ENCODE measurements at regions not wholly inside any gene's neighbourhood (a gene's known extent, or its start where the extent isn't known, plus 50 kb on each side); places are given as distances from the start of the nearest gene placed in this dataset.
"Not testable (repeated sequence)": the region's sequence is repeated elsewhere in the genome, so short reads cannot be mapped to it uniquely, and the experiment has no call there.

DNA sequence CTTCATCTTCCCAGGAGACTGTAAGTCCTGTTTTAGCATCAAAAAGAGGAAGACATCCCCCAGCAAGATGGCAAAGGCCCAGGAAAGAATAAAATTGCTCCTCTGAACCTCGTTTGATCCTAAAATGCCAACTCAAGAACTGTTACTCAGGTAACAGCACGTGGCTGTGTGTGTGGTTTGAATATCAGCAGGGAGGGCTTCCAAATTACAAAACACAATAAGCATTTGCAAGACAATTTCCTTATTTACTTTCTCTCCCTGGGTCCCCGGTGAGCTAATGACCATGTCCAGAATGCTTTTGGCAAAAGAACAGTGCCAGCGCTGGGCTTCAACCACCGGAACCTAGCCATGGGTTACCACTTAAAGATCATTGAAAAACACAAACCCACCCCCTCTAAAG, 163.6 kb downstream of the C1D start:
- no peaks in the 10 kb centered on the region for H3K27me3 ChIP-seq (ENCODE audit: control insufficient read depth, insufficient read depth, low read length)
- intact Hi-C loops (cut with micrococcal nuclease), result no loop called here
- no peaks in the 10 kb centered on the region for H3K9me3 ChIP-seq (ENCODE audit: control insufficient read depth, insufficient read depth, low read length)
- WGBS (ENCODE audit: insufficient coverage), result 73% methylated on average over 4 of the region's 5 CpGs
- DNase-seq, result no peak
- no peak overlapping the region for H3K4me3 ChIP-seq (ENCODE audit: low read length)
- peaks cover 13 to 15% of the 10 kb centered on the region in 2 donors for H3K4me1 Mint-ChIP-seq
- peaks cover 5 to 7% of the 10 kb centered on the region in 2 donors for H3K27me3 Mint-ChIP-seq (ENCODE audit: low read depth in 2 of 2)
- H3K4me3 Mint-ChIP-seq, result no peak overlapping the region
- no peaks in the 10 kb centered on the region for H3K9me3 Mint-ChIP-seq
- no peaks in the 10 kb centered on the region for H3K36me3 ChIP-seq (ENCODE audit: control insufficient read depth, insufficient read depth, low read length)
- no peaks in the 10 kb centered on the region for H3K36me3 Mint-ChIP-seq
- TF ChIP-seq, protein P1, sequence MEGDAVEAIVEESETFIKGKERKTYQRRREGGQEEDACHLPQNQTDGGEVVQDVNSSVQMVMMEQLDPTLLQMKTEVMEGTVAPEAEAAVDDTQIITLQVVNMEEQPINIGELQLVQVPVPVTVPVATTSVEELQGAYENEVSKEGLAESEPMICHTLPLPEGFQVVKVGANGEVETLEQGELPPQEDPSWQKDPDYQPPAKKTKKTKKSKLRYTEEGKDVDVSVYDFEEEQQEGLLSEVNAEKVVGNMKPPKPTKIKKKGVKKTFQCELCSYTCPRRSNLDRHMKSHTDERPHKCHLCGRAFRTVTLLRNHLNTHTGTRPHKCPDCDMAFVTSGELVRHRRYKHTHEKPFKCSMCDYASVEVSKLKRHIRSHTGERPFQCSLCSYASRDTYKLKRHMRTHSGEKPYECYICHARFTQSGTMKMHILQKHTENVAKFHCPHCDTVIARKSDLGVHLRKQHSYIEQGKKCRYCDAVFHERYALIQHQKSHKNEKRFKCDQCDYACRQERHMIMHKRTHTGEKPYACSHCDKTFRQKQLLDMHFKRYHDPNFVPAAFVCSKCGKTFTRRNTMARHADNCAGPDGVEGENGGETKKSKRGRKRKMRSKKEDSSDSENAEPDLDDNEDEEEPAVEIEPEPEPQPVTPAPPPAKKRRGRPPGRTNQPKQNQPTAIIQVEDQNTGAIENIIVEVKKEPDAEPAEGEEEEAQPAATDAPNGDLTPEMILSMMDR (IDR thresholded peaks at IDR 0.05), result no peak
- no peak overlapping the region for H3K27ac ChIP-seq (ENCODE audit: low read length)
- H3K27ac Mint-ChIP-seq, result no peak overlapping the region
- peaks cover 4% of the 10 kb centered on the region for H3K4me1 ChIP-seq (ENCODE audit: control insufficient read depth, insufficient read depth, low read length)
- ATAC-seq, result no peak

DNA sequence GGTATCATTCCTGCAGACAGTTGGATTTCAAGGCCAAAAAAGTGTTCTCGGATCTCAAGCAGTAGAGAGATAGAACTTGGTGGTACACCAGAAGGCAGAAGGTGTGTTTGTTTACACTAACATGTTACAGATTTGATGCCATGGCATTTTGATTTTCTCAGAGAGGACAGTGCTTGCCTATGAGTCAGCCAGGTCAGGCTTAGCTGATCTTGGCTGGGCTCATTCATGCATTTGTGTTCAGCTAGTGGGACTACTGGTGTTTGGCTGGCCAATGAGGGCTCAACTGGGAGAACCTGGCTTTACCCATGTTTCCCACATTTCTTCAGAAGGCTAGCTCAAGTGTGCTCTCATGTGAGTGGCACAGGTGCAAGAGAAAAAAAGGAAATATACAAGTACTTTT, 162.0 kb downstream of the C1D start:
- Histone ChIP-seq H3K27me3 (ENCODE audit: control insufficient read depth, insufficient read depth, low read length) (no peaks in the 10 kb centered on the region), H3K9me3 (ENCODE audit: control insufficient read depth, insufficient read depth, low read length) (no peaks in the 10 kb centered on the region), H3K36me3 (ENCODE audit: control insufficient read depth, insufficient read depth, low read length) (no peaks in the 10 kb centered on the region), H3K27ac (ENCODE audit: low read length) (no peak overlapping the region), H3K4me1 (ENCODE audit: control insufficient read depth, insufficient read depth, low read length) (peaks cover 4% of the 10 kb centered on the region), H3K4me3 (ENCODE audit: low read length) (no peak overlapping the region)
- Mint-ChIP-seq H3K27me3 (ENCODE audit: low read depth in 2 of 2) (peaks cover 6 to 7% of the 10 kb centered on the region in 2 donors), H3K4me3 (no peak overlapping the region), H3K27ac (no peak overlapping the region), H3K4me1 (peaks cover 11 to 12% of the 10 kb centered on the region in 2 donors), H3K9me3 (no peaks in the 10 kb centered on the region), H3K36me3 (no peaks in the 10 kb centered on the region)
- no peak for ATAC-seq
- intact Hi-C loops (cut with micrococcal nuclease), result no loop called here
- 89% methylated on average over 1 of the region's 1 CpG for WGBS (ENCODE audit: insufficient coverage)
- no peak for DNase-seq
- TF ChIP-seq, protein P1 (IDR thresholded peaks at IDR 0.05), result no peak

DNA sequence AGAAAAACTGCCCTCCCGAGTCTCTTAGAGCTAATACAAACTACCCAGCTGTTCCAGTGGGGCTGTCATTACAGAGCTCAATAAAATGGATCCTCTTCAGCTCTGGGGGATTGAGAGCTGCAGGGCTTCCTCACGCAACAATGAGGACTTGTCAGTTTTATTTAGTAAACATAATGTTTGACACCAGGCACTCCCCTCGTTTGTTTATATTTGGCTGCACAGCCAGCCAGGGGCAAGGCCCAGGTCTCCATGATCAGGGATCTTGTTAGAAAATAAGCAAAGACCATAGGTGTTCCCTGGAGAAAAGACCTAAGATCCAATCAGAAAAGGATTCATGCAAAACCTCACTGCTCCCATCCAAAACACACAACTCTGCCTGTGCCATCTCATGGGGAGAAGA, 158.2 kb downstream of the C1D start:
- H3K27ac ChIP-seq (ENCODE audit: low read length), result no peak overlapping the region
- H3K27me3 Mint-ChIP-seq (ENCODE audit: low read depth in 2 of 2), result peaks cover 13% of the 10 kb centered on the region in 2 donors
- WGBS (ENCODE audit: insufficient coverage), result 81% methylated on average over 3 of the region's 3 CpGs
- H3K9me3 Mint-ChIP-seq, result no peaks in the 10 kb centered on the region
- DNase-seq (no peak), ATAC-seq (no peak)
- TF ChIP-seq, protein P1 (IDR thresholded peaks at IDR 0.05), result no peak
- H3K27ac Mint-ChIP-seq, result no peak overlapping the region
- intact Hi-C loops (cut with micrococcal nuclease), result no loop called here
- H3K4me1 Mint-ChIP-seq, result no peaks in the 10 kb centered on the region
- H3K4me3 Mint-ChIP-seq, result no peak overlapping the region
- no peak overlapping the region for H3K4me3 ChIP-seq (ENCODE audit: low read length)
- no peaks in the 10 kb centered on the region for H3K36me3 Mint-ChIP-seq
- no peaks in the 10 kb centered on the region for H3K27me3 ChIP-seq (ENCODE audit: control insufficient read depth, insufficient read depth, low read length)
- H3K36me3 ChIP-seq (ENCODE audit: control insufficient read depth, insufficient read depth, low read length), result no peaks in the 10 kb centered on the region
- H3K4me1 ChIP-seq (ENCODE audit: control insufficient read depth, insufficient read depth, low read length), result no peaks in the 10 kb centered on the region
- H3K9me3 ChIP-seq (ENCODE audit: control insufficient read depth, insufficient read depth, low read length), result no peaks in the 10 kb centered on the region

DNA sequence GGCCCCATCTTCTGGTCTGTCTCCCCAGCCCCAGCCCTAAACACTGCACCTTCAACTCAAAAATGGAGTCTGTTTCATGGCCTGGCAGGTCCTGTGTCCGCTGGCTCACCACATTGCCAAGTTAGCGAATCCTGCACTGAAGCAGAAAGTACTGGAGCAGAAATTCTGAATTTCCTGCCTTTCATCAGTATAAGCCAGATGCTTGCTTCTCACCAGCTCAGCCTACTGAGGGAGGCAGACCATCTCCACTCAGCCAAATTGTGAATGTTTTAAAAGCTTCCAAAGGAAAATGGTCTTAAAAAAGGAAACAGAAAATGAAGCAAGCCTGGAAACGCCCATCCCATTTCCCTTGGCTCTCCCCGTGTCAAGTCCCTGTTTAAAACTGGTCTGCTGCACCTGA, 157.8 kb downstream of the C1D start:
- Mint-ChIP-seq H3K9me3 (no peaks in the 10 kb centered on the region), H3K27me3 (ENCODE audit: low read depth in 2 of 2) (peaks cover 13% of the 10 kb centered on the region in 2 donors), H3K27ac (no peak overlapping the region), H3K4me3 (no peak overlapping the region), H3K4me1 (no peaks in the 10 kb centered on the region), H3K36me3 (no peaks in the 10 kb centered on the region)
- TF ChIP-seq, protein P1 (IDR thresholded peaks at IDR 0.05), result no peak
- ATAC-seq (no peak), DNase-seq (no peak)
- WGBS (ENCODE audit: insufficient coverage), result 84% methylated on average over 4 of the region's 4 CpGs
- intact Hi-C loops (cut with micrococcal nuclease), result no loop called here
- Histone ChIP-seq H3K9me3 (ENCODE audit: control insufficient read depth, insufficient read depth, low read length) (no peaks in the 10 kb centered on the region), H3K27ac (ENCODE audit: low read length) (no peak overlapping the region), H3K27me3 (ENCODE audit: control insufficient read depth, insufficient read depth, low read length) (no peaks in the 10 kb centered on the region), H3K4me1 (ENCODE audit: control insufficient read depth, insufficient read depth, low read length) (no peaks in the 10 kb centered on the region), H3K36me3 (ENCODE audit: control insufficient read depth, insufficient read depth, low read length) (no peaks in the 10 kb centered on the region), H3K4me3 (ENCODE audit: low read length) (no peak overlapping the region)

DNA sequence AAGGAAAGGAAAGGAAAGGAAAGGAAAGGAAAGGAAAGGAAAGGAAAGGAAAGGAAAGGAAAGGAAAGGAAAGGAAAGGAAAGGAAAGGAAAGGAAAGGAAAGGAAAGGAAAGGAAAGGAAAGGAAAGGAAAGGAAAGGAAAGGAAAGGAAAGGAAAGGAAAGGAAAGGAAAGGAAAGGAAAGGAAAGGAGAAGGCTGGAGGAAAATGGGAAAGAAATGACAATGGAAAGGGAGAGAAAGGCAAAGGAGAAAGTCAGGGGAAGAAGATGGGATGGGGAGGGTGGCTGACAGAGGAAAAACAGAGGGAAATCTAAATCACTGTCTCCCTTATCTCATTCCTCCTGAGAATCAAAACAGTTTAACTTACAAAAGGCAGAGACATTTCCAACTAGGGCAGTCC, 156.3 kb downstream of the C1D start:
- H3K4me3 Mint-ChIP-seq, result not testable (repeated sequence)

More for the DNA sequence above, 156.3 kb downstream of the C1D start:
- H3K4me1 ChIP-seq (ENCODE audit: control insufficient read depth, insufficient read depth, low read length); H3K36me3 Mint-ChIP-seq; H3K27ac Mint-ChIP-seq; H3K9me3 ChIP-seq (ENCODE audit: control insufficient read depth, insufficient read depth, low read length); DNase-seq; H3K4me3 ChIP-seq (ENCODE audit: low read length); ATAC-seq; H3K36me3 ChIP-seq (ENCODE audit: control insufficient read depth, insufficient read depth, low read length); H3K9me3 Mint-ChIP-seq; H3K27me3 ChIP-seq (ENCODE audit: control insufficient read depth, insufficient read depth, low read length); H3K4me1 Mint-ChIP-seq; H3K27ac ChIP-seq (ENCODE audit: low read length); intact Hi-C loops (cut with micrococcal nuclease): not testable (repeated sequence)
- peaks cover 13 to 16% of the 10 kb centered on the region in 2 donors for H3K27me3 Mint-ChIP-seq (ENCODE audit: low read depth in 2 of 2)

Measured in natural killer cell (primary cell).